ENCODE measurements at regions not wholly inside any gene's neighbourhood (a gene's known extent, or its start where the extent isn't known, plus 50 kb on each side); places are given as distances from the start of the nearest gene placed in this dataset.
"Not testable (repeated sequence)": the region's sequence is repeated elsewhere in the genome, so short reads cannot be mapped to it uniquely, and the experiment has no call there.

DNA sequence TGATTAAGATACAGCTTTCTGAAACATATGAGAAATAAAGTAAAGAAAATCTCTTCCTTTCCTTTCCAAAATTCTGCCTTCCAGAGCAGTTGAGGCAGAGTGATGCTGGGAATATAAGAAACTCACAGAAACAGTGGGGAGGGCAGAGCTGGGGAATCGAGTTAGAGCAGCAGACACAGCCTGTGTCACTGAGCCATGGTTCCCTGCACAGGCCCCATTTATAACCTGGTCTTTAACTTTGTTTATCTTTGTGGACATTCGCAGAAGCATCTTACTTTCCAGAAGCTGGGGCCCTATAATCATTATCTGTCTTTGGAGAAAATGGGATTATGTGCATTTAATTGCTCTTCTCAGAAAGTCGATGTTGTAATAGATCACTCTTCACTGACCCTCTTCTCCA lies 349.1 kb downstream of the SETD4 start:
- H3K9me3 Mint-ChIP-seq (ENCODE audit: unreplicated experiment) = no peaks in the 10 kb centered on the region
- no peak for DNase-seq (ENCODE audit: unreplicated experiment)
- no peak overlapping the region for H3K27ac Mint-ChIP-seq (ENCODE audit: low read depth, unreplicated experiment)
- intact Hi-C loops (cut with micrococcal nuclease) = no loop called here
- no peaks in the 10 kb centered on the region for H3K4me1 Mint-ChIP-seq (ENCODE audit: insufficient read depth, unreplicated experiment)
- TF ChIP-seq, protein P1, sequence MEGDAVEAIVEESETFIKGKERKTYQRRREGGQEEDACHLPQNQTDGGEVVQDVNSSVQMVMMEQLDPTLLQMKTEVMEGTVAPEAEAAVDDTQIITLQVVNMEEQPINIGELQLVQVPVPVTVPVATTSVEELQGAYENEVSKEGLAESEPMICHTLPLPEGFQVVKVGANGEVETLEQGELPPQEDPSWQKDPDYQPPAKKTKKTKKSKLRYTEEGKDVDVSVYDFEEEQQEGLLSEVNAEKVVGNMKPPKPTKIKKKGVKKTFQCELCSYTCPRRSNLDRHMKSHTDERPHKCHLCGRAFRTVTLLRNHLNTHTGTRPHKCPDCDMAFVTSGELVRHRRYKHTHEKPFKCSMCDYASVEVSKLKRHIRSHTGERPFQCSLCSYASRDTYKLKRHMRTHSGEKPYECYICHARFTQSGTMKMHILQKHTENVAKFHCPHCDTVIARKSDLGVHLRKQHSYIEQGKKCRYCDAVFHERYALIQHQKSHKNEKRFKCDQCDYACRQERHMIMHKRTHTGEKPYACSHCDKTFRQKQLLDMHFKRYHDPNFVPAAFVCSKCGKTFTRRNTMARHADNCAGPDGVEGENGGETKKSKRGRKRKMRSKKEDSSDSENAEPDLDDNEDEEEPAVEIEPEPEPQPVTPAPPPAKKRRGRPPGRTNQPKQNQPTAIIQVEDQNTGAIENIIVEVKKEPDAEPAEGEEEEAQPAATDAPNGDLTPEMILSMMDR (IDR thresholded peaks at IDR 0.05; ENCODE audit: unreplicated experiment) = no peak
- no peak overlapping the region for H3K4me3 Mint-ChIP-seq (ENCODE audit: unreplicated experiment)
- H3K36me3 Mint-ChIP-seq (ENCODE audit: insufficient read depth, unreplicated experiment) = no peaks in the 10 kb centered on the region
- BruUV-seq (replicated peaks) = no TSS peak
- ChIA-PET POLR2A (interaction anchor here (1.0 kb wide), 1 partner anchor 13 kb away, joined by 3 read pairs; no protein-coding TSS in a partner anchor), CTCF (no interaction called here)
- peaks cover 74% of the 10 kb centered on the region for H3K27me3 Mint-ChIP-seq (ENCODE audit: insufficient read depth, unreplicated experiment)

DNA sequence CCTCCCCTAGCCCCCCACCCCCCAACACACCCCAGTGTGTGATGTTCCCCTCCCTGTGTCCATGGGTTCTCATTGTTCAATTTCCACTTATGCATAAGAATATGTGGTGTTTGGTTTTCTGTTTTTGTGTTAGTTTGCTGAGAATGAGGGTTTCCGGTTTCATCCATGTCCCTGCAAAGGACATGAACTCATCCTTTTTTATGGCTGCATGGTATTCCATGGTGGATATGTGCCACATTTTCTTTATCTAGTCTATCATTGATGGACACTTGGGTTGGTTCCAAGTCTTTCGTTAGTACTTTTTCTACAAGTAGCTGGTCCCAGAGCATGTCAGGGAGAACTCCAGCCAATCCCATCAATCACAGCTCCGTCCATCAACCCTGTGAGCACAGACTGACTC lies 350.3 kb downstream of the SETD4 start:
- H3K9me3 Mint-ChIP-seq (ENCODE audit: unreplicated experiment); CTCF ChIA-PET; POLR2A ChIA-PET; H3K4me3 Mint-ChIP-seq (ENCODE audit: unreplicated experiment); H3K27ac Mint-ChIP-seq (ENCODE audit: low read depth, unreplicated experiment); DNase-seq (ENCODE audit: unreplicated experiment); BruUV-seq (replicated peaks); H3K36me3 Mint-ChIP-seq (ENCODE audit: insufficient read depth, unreplicated experiment); H3K4me1 Mint-ChIP-seq (ENCODE audit: insufficient read depth, unreplicated experiment); intact Hi-C loops (cut with micrococcal nuclease): not testable (repeated sequence)
- peaks cover 74% of the 10 kb centered on the region for H3K27me3 Mint-ChIP-seq (ENCODE audit: insufficient read depth, unreplicated experiment)

DNA sequence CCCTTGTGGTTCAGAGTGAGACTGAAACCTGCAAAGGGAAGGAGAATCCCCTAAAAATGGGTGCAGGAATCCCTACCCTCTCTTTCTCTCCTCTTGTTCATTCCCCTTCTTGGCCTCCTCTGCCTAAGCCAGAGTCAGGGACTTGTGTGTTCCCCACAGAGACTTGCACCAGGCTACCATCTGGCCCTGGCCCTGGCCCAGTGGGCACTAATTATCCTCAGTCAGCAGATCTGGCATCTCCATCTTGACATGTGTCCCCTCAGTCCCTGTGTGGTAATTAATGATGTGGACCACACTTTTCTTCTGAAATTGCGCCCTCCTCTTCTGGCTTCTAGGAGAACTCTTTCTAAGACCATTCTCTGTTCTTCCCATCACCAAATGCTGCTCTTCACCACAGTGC lies 354.4 kb downstream of the SETD4 start:
- no peak overlapping the region for H3K4me3 Mint-ChIP-seq (ENCODE audit: unreplicated experiment)
- intact Hi-C loops (cut with micrococcal nuclease) = no loop called here
- ChIA-PET POLR2A (interaction anchor here (1.3 to 1.7 kb wide), 2 partner anchors 9 to 67 kb away, joined by 3 to 6 read pairs; no protein-coding TSS in a partner anchor), CTCF (no interaction called here)
- DNase-seq (ENCODE audit: unreplicated experiment) = no peak
- H3K27me3 Mint-ChIP-seq (ENCODE audit: insufficient read depth, unreplicated experiment) = peaks cover 87% of the 10 kb centered on the region
- no peak overlapping the region for H3K27ac Mint-ChIP-seq (ENCODE audit: low read depth, unreplicated experiment)
- TF ChIP-seq, protein P1 (IDR thresholded peaks at IDR 0.05; ENCODE audit: unreplicated experiment) = no peak
- no peaks in the 10 kb centered on the region for H3K4me1 Mint-ChIP-seq (ENCODE audit: insufficient read depth, unreplicated experiment)
- no TSS peak for BruUV-seq (replicated peaks)
- H3K9me3 Mint-ChIP-seq (ENCODE audit: unreplicated experiment) = no peaks in the 10 kb centered on the region
- no peaks in the 10 kb centered on the region for H3K36me3 Mint-ChIP-seq (ENCODE audit: insufficient read depth, unreplicated experiment)

DNA sequence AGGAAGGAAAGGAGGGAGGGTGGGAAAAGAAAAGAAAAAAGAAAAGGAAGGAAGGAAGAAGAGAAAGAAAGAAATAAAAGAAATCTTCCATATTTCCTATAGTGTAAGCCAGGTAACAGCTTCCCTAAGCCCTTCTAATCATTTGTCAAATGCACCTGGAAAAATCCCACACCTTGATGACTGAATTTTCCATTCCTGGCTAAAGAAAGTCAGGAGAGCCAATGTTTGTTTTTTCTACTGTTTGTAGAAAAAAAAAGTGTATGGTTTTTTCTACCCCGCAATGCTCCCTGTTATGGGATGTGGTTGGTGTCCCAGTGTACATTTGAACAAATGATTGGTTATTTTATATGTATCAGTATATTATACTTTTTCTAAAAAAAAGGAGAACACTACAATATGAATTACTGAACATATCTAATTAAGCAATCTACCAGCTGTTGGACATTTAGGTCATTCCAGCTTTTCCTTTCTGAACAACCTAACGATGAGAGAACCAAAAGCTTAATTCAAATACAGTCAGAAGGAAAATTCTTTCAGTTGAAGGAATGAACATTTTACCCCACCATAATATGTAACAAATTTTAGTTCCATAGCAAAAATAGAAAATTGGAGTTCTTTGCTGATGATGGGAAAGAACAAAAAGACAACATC lies 355.0 kb downstream of the SETD4 start:
- intact Hi-C loops (cut with micrococcal nuclease) = no loop called here
- CTCF ChIA-PET = interaction anchor here (0.6 kb wide), 1 partner anchor 691 kb away, joined by 4 read pairs; no protein-coding TSS in a partner anchor
- Mint-ChIP-seq H3K36me3 (ENCODE audit: insufficient read depth, unreplicated experiment) (no peaks in the 10 kb centered on the region), H3K27me3 (ENCODE audit: insufficient read depth, unreplicated experiment) (peaks cover 92% of the 10 kb centered on the region), H3K4me1 (ENCODE audit: insufficient read depth, unreplicated experiment) (no peaks in the 10 kb centered on the region), H3K27ac (ENCODE audit: low read depth, unreplicated experiment) (no peak overlapping the region), H3K9me3 (ENCODE audit: unreplicated experiment) (no peaks in the 10 kb centered on the region), H3K4me3 (ENCODE audit: unreplicated experiment) (no peak overlapping the region)
- DNase-seq (ENCODE audit: unreplicated experiment) = no peak
- POLR2A ChIA-PET = interaction anchor here (1.3 to 1.7 kb wide), 2 partner anchors 8 to 66 kb away, joined by 3 to 6 read pairs; no protein-coding TSS in a partner anchor
- no TSS peak for BruUV-seq (replicated peaks)
- TF ChIP-seq, protein P1 (IDR thresholded peaks at IDR 0.05; ENCODE audit: unreplicated experiment) = no peak

Data from MCF 10A (cell line).